SK-N-SH (cell line): ENCODE measurements at regions not wholly inside any gene's neighbourhood (a gene's known extent, or its start where the extent isn't known, plus 50 kb on each side); places are given as distances from the start of the nearest gene placed in this dataset.

Experiments used
- CTCF ChIA-PET: fragments of 300-600, 350-600 bp; formaldehyde crosslinking; extraction: SDS; loops from one replicate; lab custom pipeline; 2021; lab: Yijun Ruan, JAX
- POLR2A ChIA-PET: fragments of 350-600 bp; sonication (Branson Sonifier 250); formaldehyde crosslinking; extraction: SDS; loops from one replicate; lab custom pipeline; 2020; ENCODE audit warnings: antibody characterized with exemption, inconsistent platforms; lab: Yijun Ruan, JAX
- DNase-seq: peaks from one replicate; pipeline ENCODE4 v3.0.0; 2012
- H2AFZ ChIP-seq: fragments of 200-600 bp; sonication (generic); 2 replicates; pipeline ENCODE4 v1.8.1; 2016; ENCODE audit warnings: antibody characterized with exemption, mild to moderate bottlenecking, low read depth
- H3F3A ChIP-seq: fragments of 200-600 bp; sonication (generic); replicated peaks from 2 replicates; pipeline ENCODE3; 2016; ENCODE audit warnings: antibody characterized with exemption, mild to moderate bottlenecking; ENCODE audit not compliant: insufficient read depth
- H3K27ac ChIP-seq, 2 experiments: fragments of 200-500 bp in 1 of 2; fragments of 200-600 bp in 1 of 2; sonication (Bioruptor generic) in 1 of 2; sonication (generic), shearing (Covaris generic) in 1 of 2; 2 replicates each; pipeline versions ENCODE4 v1.5.1 to v1.6.1; 2014 to 2016; ENCODE audit warnings: low read depth in 2 of 2, inconsistent platforms in 1 of 2, low read length in 1 of 2, mild to moderate bottlenecking in 1 of 2, mixed read lengths in 1 of 2
- H3K27me3 ChIP-seq: fragments of 200-600 bp; sonication (generic), shearing (Covaris generic); 2 replicates; pipeline ENCODE4 v1.6.1; 2016; ENCODE audit warnings: mixed run types; ENCODE audit not compliant: insufficient read depth
- H3K36me3 ChIP-seq, 2 experiments: fragments of 200-500 bp in 1 of 2; fragments of 200-600 bp in 1 of 2; sonication (Bioruptor generic) in 1 of 2; sonication (generic) in 1 of 2; replicated peaks in 1 of 2; 2 replicates each; pipeline versions ENCODE3 to v1.5.1; 2014 to 2016; ENCODE audit warnings: low read length in 1 of 2, mild to moderate bottlenecking in 1 of 2; ENCODE audit not compliant: insufficient read depth in 2 of 2, control insufficient read depth in 1 of 2
- H3K4me1 ChIP-seq, 2 experiments: fragments of 200-500 bp in 1 of 2; fragments of 200-600 bp in 1 of 2; sonication (Bioruptor generic) in 1 of 2; sonication (generic), shearing (Covaris generic) in 1 of 2; 2 replicates each; pipeline versions ENCODE4 v1.5.1 to v1.6.1; 2014 to 2016; ENCODE audit warnings: low read depth in 1 of 2, low read length in 1 of 2, mixed run types in 1 of 2; ENCODE audit not compliant: insufficient read depth in 2 of 2, control insufficient read depth in 1 of 2
- H3K4me2 ChIP-seq: fragments of 200-600 bp; sonication (generic), shearing (Covaris generic); 2 replicates; pipeline ENCODE4 v1.6.1; 2017; ENCODE audit warnings: mixed run types
- H3K4me3 ChIP-seq, 2 experiments: fragments of 200-500 bp in 1 of 2; fragments of 200-600 bp in 1 of 2; sonication (Bioruptor generic) in 1 of 2; sonication (generic), shearing (Covaris generic) in 1 of 2; 2 replicates each; pipeline versions ENCODE4 v1.5.1 to v1.8.1; 2014 to 2016; ENCODE audit warnings: low read depth in 2 of 2, inconsistent platforms in 1 of 2, low read length in 1 of 2, mild to moderate bottlenecking in 1 of 2, mixed read lengths in 1 of 2, moderate library complexity in 1 of 2
- H3K79me2 ChIP-seq: fragments of 200-600 bp; sonication (generic); 2 replicates; pipeline ENCODE4 v1.8.1; 2017; ENCODE audit warnings: mild to moderate bottlenecking; ENCODE audit not compliant: insufficient read depth
- H3K9ac ChIP-seq: fragments of 200-600 bp; sonication (generic); 2 replicates; pipeline ENCODE4 v1.6.1; 2017; ENCODE audit warnings: mixed run types
- H3K9me2 ChIP-seq: fragments of 200-600 bp; sonication (generic); 2 replicates; pipeline ENCODE4 v1.6.1; 2017; ENCODE audit warnings: mixed run types
- H3K9me3 ChIP-seq: fragments of 200-600 bp; sonication (generic); 2 replicates; pipeline ENCODE4 v1.6.1; 2017; ENCODE audit warnings: mixed run types, mild to moderate bottlenecking, moderate library complexity
- H4K20me1 ChIP-seq: fragments of 200-600 bp; sonication (generic); 2 replicates; pipeline ENCODE4 v1.6.1; 2017; ENCODE audit warnings: mild to moderate bottlenecking, mixed run types; ENCODE audit not compliant: insufficient read depth
- CHD2 ChIP-seq: fragments of 150-350 bp; IDR thresholded peaks from 2 replicates; pipeline ENCODE4 v1.6.1; 2018; ENCODE audit warnings: low read length; ENCODE audit not compliant: partially characterized antibody
- EZH2phosphoT487 ChIP-seq: fragments of 200-600 bp; sonication (generic); IDR thresholded peaks from 2 replicates; pipeline ENCODE4 v1.6.1; 2017; ENCODE audit warnings: low read depth, mixed run types, mild to moderate bottlenecking, antibody characterized with exemption, moderate library complexity, borderline replicate concordance
- FOSL2 ChIP-seq: IDR thresholded peaks from 2 replicates; pipeline ENCODE4 v1.4.0; 2012; ENCODE audit warnings: low read depth, mild to moderate bottlenecking, moderate library complexity, borderline replicate concordance
- FOXM1 ChIP-seq: IDR thresholded peaks from 2 replicates; pipeline ENCODE4 v1.4.0; 2012; ENCODE audit warnings: low read depth, mild to moderate bottlenecking
- GABPA ChIP-seq: IDR thresholded peaks from 2 replicates; pipeline ENCODE4 v1.4.0; 2012; ENCODE audit warnings: low read depth, mild to moderate bottlenecking
- MAX ChIP-seq: IDR thresholded peaks from 2 replicates; pipeline ENCODE4 v1.4.0; 2012; ENCODE audit warnings: low read depth
- MEF2A ChIP-seq: IDR thresholded peaks from 2 replicates; pipeline ENCODE4 v1.4.0; 2012; ENCODE audit warnings: low read depth, borderline replicate concordance
- MXI1 ChIP-seq: IDR thresholded peaks from 2 replicates; pipeline ENCODE4 v1.6.1; 2012; ENCODE audit warnings: mild to moderate bottlenecking, low read depth, low read length, improper control_type of control experiment
- NRF1 ChIP-seq: IDR thresholded peaks from 2 replicates; pipeline ENCODE4 v1.6.1; 2012; ENCODE audit warnings: low read depth, mild to moderate bottlenecking, low read length
- PBX3 ChIP-seq: IDR thresholded peaks from 2 replicates; pipeline ENCODE4; 2012
- RAD21 ChIP-seq: IDR thresholded peaks from 2 replicates; pipeline ENCODE4 v1.6.1; 2012; ENCODE audit warnings: mild to moderate bottlenecking, low read length
- RXRA ChIP-seq: IDR thresholded peaks from 2 replicates; pipeline ENCODE4 v1.4.0; 2012; ENCODE audit warnings: low read depth, mild to moderate bottlenecking, borderline replicate concordance
- SIN3A ChIP-seq: IDR thresholded peaks from 2 replicates; pipeline ENCODE4 v1.6.1; 2012; ENCODE audit warnings: low read depth, mild to moderate bottlenecking, low read length, moderate library complexity, borderline replicate concordance
- YY1 ChIP-seq: IDR thresholded peaks from 2 replicates; pipeline ENCODE4 v1.4.0; 2012; ENCODE audit warnings: low read depth, mild to moderate bottlenecking
- WGBS: methylation state at CpG from one replicate; pipeline ENCODE4 v1.1.6; 2017; ENCODE audit warnings: low lambda C conversion rate; 5-methylcytosine and 5-hydroxymethylcytosine counted together
- TF ChIP-seq, protein P1 (sequence below): fragments of 150-350 bp; IDR thresholded peaks from 2 replicates; pipeline ENCODE4 v1.6.1; 2017; ENCODE audit warnings: antibody characterized with exemption, low read length, low read depth, borderline replicate concordance
- TF ChIP-seq, protein P2 (sequence below): IDR thresholded peaks from 2 replicates; pipeline ENCODE4 v1.4.0; 2012; ENCODE audit warnings: low read depth, borderline replicate concordance

GRCh38 chr2:59888706-59889105 lies 664.7 kb downstream of the BCL11A start:
- H3K9me3 ChIP-seq = no peaks in the 10 kb centered on the region
- no peaks in the 10 kb centered on the region for H4K20me1 ChIP-seq
- H3K4me2 ChIP-seq = no peak overlapping the region
- no peaks in the 10 kb centered on the region for H3K79me2 ChIP-seq
- no peaks in the 10 kb centered on the region for H3F3A ChIP-seq
- H3K9me2 ChIP-seq = no peaks in the 10 kb centered on the region
- no peaks in the 10 kb centered on the region for H3K4me1 ChIP-seq
- POLR2A ChIA-PET = no interaction called here
- no peak for DNase-seq
- no peak overlapping the region for H2AFZ ChIP-seq
- H3K9ac ChIP-seq = no peak overlapping the region
- no peak overlapping the region for H3K4me3 ChIP-seq
- H3K27me3 ChIP-seq = no peaks in the 10 kb centered on the region
- CTCF ChIA-PET = interaction anchor here (0.9 to 1.2 kb wide), 2 partner anchors 8 to 1127 kb away, joined by 3 to 4 read pairs; no protein-coding TSS in a partner anchor
- WGBS = 7% methylated on average over 1 of the region's 1 CpG
- H3K27ac ChIP-seq = no peak overlapping the region
- H3K36me3 ChIP-seq = no peaks in the 10 kb centered on the region
- TF ChIP-seq, protein P1, sequence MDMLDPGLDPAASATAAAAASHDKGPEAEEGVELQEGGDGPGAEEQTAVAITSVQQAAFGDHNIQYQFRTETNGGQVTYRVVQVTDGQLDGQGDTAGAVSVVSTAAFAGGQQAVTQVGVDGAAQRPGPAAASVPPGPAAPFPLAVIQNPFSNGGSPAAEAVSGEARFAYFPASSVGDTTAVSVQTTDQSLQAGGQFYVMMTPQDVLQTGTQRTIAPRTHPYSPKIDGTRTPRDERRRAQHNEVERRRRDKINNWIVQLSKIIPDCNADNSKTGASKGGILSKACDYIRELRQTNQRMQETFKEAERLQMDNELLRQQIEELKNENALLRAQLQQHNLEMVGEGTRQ = no peak
- TF ChIP-seq NRF1 (no peak), RXRA (no peak), FOXM1 (no peak), MEF2A (no peak), PBX3 (no peak), CHD2 (no peak), MXI1 (no peak), YY1 (no peak), RAD21 (no peak), EZH2phosphoT487 (no peak), GABPA (no peak)
- TF ChIP-seq, protein P2, sequence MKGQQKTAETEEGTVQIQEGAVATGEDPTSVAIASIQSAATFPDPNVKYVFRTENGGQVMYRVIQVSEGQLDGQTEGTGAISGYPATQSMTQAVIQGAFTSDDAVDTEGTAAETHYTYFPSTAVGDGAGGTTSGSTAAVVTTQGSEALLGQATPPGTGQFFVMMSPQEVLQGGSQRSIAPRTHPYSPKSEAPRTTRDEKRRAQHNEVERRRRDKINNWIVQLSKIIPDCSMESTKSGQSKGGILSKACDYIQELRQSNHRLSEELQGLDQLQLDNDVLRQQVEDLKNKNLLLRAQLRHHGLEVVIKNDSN = no peak

DNA sequence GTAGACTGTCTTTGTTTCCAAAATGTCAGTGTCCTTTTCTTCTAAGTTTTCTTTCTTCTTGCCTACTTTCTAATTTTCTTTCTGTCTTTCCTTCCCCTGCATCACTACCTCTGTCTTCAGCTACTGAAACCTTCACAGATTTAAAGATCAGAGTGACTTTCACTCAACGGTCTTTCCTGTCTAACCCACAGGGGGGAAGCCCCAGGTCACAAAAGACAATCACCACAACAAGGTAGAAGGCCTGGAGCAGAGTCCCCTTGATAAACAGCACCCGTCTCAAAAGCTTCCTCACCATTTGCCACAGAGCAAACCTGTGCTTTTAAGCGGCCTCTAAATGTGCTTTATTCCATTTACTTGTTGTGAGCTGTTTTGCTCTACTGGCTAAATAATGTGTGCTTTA lies 665.4 kb downstream of the BCL11A start:
- Histone ChIP-seq H3K79me2 (no peaks in the 10 kb centered on the region), H3K9me2 (no peaks in the 10 kb centered on the region), H3K4me3 (no peak overlapping the region), H3K4me2 (no peak overlapping the region), H3K9ac (no peak overlapping the region), H3K9me3 (no peaks in the 10 kb centered on the region), H3K27ac (no peak overlapping the region), H3K4me1 (no peaks in the 10 kb centered on the region), H3F3A (no peaks in the 10 kb centered on the region), H4K20me1 (no peaks in the 10 kb centered on the region), H2AFZ (no peak overlapping the region), H3K36me3 (no peaks in the 10 kb centered on the region), H3K27me3 (no peaks in the 10 kb centered on the region)
- POLR2A ChIA-PET = no interaction called here
- WGBS = 17% methylated on average over 3 of the region's 3 CpGs
- no peak for DNase-seq
- CTCF ChIA-PET = interaction anchor here (0.8 to 1.2 kb wide), 2 partner anchors 9 to 22 kb away, joined by 4 read pairs; no protein-coding TSS in a partner anchor
- no peak for TF ChIP-seq FOSL2
- no peak for TF ChIP-seq SIN3A
- no peak for TF ChIP-seq RAD21
- TF ChIP-seq MAX = no peak
